Colonic mucosa (tissue), 4 donors: ENCODE measurements at regions not wholly inside any gene's neighbourhood (a gene's known extent, or its start where the extent isn't known, plus 50 kb on each side); places are given as distances from the start of the nearest gene placed in this dataset.

Source experiments
- DNase-seq: peaks from one replicate; pipeline ENCODE4 v3.0.0-alpha.2; 2020
- H3K27ac ChIP-seq: fragments of 200-600 bp; one replicate; pipeline ENCODE4 v1.8.0; 2021
- H3K27me3 ChIP-seq: fragments of 200-600 bp; one replicate; pipeline ENCODE4 v1.8.0; 2021
- H3K36me3 ChIP-seq: fragments of 200-600 bp; one replicate; pipeline ENCODE4 v1.8.0; 2021
- H3K4me1 ChIP-seq: fragments of 200-600 bp; one replicate; pipeline ENCODE4 v1.8.0; 2021; ENCODE audit warnings: mild to moderate bottlenecking
- H3K4me3 ChIP-seq: fragments of 200-600 bp; one replicate; pipeline ENCODE4 v1.8.0; 2021
- H3K9ac ChIP-seq, 2 donors: one replicate each; pipeline ENCODE4 v1.7.0; 2013; ENCODE audit warnings: control low read depth in 2 of 2, low read depth in 2 of 2, low read length in 2 of 2
- H3K9me3 ChIP-seq: fragments of 200-600 bp; one replicate; pipeline ENCODE4 v1.8.0; 2021
- CTCF ChIP-seq: fragments of 200-600 bp; IDR thresholded peaks from one replicate; pipeline ENCODE4 v1.8.0; 2022; ENCODE audit warnings: antibody characterized with exemption, mild to moderate bottlenecking
- intact Hi-C: fragments of 100-400 bp; cut with DNase I; formaldehyde crosslinking; loops from one replicate; pipeline ENCODE4 v1.14.1; 2022
- donor health status: healthy.
- donor health status: DM: no; HTN: no; CAD: no.
- donor health status: DM: no; HTN: no; CAD: no.

- no peak for DNase-seq
- intact Hi-C loops: no loop called here
Measured at GRCh38 chr7:12864470-12865046, 177.1 kb downstream of the ARL4A start.

DNA sequence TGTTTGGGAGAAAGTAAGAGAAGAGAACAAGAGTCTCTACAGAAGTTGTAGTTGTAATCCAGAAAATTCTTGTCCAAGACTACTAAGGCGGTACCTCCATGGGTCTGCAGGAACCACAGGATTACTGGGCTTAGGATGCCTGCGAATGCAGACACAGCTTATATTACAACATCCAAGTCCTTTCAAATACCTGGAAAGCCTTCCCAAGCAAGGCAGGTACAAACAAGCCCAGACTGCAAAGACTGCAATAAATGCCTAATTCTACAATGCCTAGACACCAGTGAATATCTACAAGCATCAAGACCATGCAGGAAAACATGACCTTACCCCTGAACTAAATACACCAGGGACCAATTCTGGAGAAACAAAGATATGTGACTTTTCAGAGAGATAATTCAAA lies 178.2 kb downstream of the ARL4A start:
- DNase-seq: no peak
- intact Hi-C loops: no loop called here

More at GRCh38 chr7:12864470-12865046, 177.1 kb downstream of the ARL4A start:
- Histone ChIP-seq H3K9me3 (no peaks in the 10 kb centered on the region), H3K4me3 (no peak overlapping the region), H3K9ac (no peak overlapping the region), H3K4me1 (no peaks in the 10 kb centered on the region), H3K27me3 (no peaks in the 10 kb centered on the region), H3K36me3 (no peaks in the 10 kb centered on the region), H3K27ac (no peak overlapping the region)
- TF ChIP-seq CTCF: no peak

DNA sequence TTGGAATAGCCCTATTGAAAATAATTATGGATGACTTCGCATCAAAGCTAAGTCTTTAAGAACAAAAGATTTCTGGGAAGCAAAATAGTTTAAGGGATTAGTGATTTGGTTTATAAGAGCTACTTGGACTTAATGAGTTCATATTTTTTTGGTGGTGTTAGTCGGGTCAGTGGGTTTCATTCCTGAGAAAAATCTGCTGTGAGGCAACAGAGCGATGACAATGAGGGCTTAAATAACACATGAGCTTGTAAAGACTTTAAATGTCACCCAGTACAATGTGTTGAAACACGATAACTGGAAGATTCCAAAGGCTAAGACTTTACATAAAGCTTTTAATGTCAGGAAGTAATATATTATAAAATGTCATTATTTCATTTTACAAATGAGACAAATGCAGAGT lies 178.8 kb downstream of the ARL4A start:
- Histone ChIP-seq H3K9me3 (no peaks in the 10 kb centered on the region), H3K9ac (no peak overlapping the region), H3K27ac (no peak overlapping the region), H3K27me3 (no peaks in the 10 kb centered on the region), H3K36me3 (no peaks in the 10 kb centered on the region), H3K4me3 (no peak overlapping the region), H3K4me1 (no peaks in the 10 kb centered on the region)
- DNase-seq: no peak
- no peak for TF ChIP-seq CTCF
- intact Hi-C loops: no loop called here

More for the DNA sequence above, 178.2 kb downstream of the ARL4A start:
- Histone ChIP-seq H3K4me3 (no peak overlapping the region), H3K4me1 (no peaks in the 10 kb centered on the region), H3K9ac (no peak overlapping the region), H3K27me3 (no peaks in the 10 kb centered on the region), H3K27ac (no peak overlapping the region), H3K36me3 (no peaks in the 10 kb centered on the region), H3K9me3 (no peaks in the 10 kb centered on the region)
- TF ChIP-seq CTCF: no peak

DNA sequence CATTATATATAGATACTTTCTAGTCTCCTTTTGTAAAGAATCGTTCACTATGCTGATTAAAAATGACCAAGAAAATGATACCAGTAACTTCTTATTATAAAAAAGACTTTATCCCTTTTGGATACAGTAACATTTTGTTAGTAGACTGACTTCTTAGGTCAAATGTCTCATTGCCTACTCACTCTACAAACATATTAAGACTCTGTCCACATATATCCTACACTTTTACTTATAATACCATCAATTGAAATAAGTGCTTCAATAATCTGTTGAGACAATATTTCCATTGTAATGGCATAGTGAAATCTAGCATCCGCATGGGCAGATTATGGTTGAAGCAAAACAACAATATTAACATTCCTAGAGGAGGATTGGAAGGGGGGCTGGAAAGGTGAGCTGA lies 180.6 kb downstream of the ARL4A start:
- no peak for TF ChIP-seq CTCF
- no peak for DNase-seq
- Histone ChIP-seq H3K4me3 (no peak overlapping the region), H3K27ac (no peak overlapping the region), H3K9ac (no peak overlapping the region), H3K36me3 (no peaks in the 10 kb centered on the region), H3K9me3 (no peaks in the 10 kb centered on the region), H3K27me3 (no peaks in the 10 kb centered on the region), H3K4me1 (no peaks in the 10 kb centered on the region)
- intact Hi-C loops: no loop called here

DNA sequence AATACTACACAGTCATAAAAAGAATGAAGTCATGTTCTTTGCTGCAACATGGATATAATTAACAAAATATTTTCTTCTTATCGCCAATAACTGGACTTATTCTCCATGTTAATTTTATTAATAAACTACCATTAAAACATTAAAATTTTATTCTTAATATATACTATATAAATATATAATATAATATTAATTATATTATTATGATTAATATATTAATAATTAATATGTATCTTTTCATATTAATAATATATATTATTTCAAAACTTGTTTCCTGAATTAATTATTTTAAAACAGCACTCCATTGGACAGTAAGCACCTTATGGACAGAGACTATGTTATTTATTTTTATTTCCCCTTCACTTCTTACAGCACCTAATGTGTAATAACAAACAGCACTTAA lies 182.8 kb downstream of the ARL4A start:
- H3K27me3 ChIP-seq: no peaks in the 10 kb centered on the region
- H3K4me1 ChIP-seq: no peaks in the 10 kb centered on the region
- H3K36me3 ChIP-seq: no peaks in the 10 kb centered on the region
- H3K4me3 ChIP-seq: no peak overlapping the region
- H3K27ac ChIP-seq: no peak overlapping the region
- TF ChIP-seq CTCF: no peak
- H3K9me3 ChIP-seq: no peaks in the 10 kb centered on the region
- H3K9ac ChIP-seq: no peak overlapping the region
- no peak for DNase-seq
- intact Hi-C loops: no loop called here

DNA sequence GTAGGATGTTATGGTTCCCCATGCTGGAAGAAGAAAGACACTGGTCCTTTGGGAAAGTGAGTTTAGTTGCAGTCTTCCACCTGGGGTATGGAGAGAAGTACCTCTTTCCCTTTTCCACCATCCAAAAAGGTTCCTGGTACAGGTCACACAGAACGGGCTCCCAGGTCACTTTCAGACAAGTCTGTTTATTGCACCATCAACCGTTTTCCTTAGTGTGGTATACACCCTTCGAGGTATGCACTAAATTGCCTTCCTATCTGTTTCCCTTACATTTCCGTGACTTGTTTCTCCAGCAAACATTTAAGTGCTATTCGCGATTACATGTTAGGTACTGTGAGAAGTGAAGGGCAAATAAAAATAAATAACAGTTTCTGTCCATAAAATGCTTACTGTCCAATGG lies 185.1 kb downstream of the ARL4A start:
- H3K36me3 ChIP-seq: no peaks in the 10 kb centered on the region
- DNase-seq: no peak

More for the DNA sequence above, 185.1 kb downstream of the ARL4A start:
- H3K27me3 ChIP-seq: no peaks in the 10 kb centered on the region
- H3K4me1 ChIP-seq: no peaks in the 10 kb centered on the region
- H3K4me3 ChIP-seq: no peak overlapping the region
- no peak for TF ChIP-seq CTCF
- H3K27ac ChIP-seq: no peak overlapping the region
- no peak overlapping the region for H3K9ac ChIP-seq
- intact Hi-C loops: no loop called here
- no peaks in the 10 kb centered on the region for H3K9me3 ChIP-seq
